Smooth muscle cell (in vitro differentiated cells): ENCODE measurements at regions not wholly inside any gene's neighbourhood (a gene's known extent, or its start where the extent isn't known, plus 50 kb on each side); places are given as distances from the start of the nearest gene placed in this dataset.
"Not testable (repeated sequence)": the region's sequence is repeated elsewhere in the genome, so short reads cannot be mapped to it uniquely, and the experiment has no call there.

Source experiments
- DNase-seq: peaks from one replicate; lab custom pipeline; 2025; ENCODE audit not compliant: unreplicated experiment; lab: John Stamatoyannopoulos, UW
- H2AFZ ChIP-seq: fragments of 200-600 bp; sonication (generic); 2 replicates; pipeline ENCODE4 v1.6.0; 2016; ENCODE audit warnings: antibody characterized with exemption, low read depth, mild to moderate bottlenecking
- H3F3A ChIP-seq: fragments of 200-600 bp; sonication (generic); 2 replicates; pipeline ENCODE4 v1.6.0; 2017; ENCODE audit warnings: antibody characterized with exemption, low read depth
- H3K27ac ChIP-seq: fragments of 200-600 bp; sonication (generic); 2 replicates; pipeline ENCODE4 v1.5.1; 2016; ENCODE audit warnings: low read depth, mild to moderate bottlenecking
- H3K27me3 ChIP-seq: fragments of 200-600 bp; sonication (generic); 2 replicates; pipeline ENCODE4 v1.6.1; 2016; ENCODE audit warnings: low read depth, mild to moderate bottlenecking
- H3K36me3 ChIP-seq: fragments of 200-600 bp; sonication (generic); 2 replicates; pipeline ENCODE4 v1.5.1; 2016; ENCODE audit warnings: low read depth
- H3K4me1 ChIP-seq: fragments of 200-600 bp; sonication (generic); 2 replicates; pipeline ENCODE4 v1.5.1; 2016; ENCODE audit warnings: low read depth
- H3K4me2 ChIP-seq: fragments of 200-600 bp; sonication (generic); 2 replicates; pipeline ENCODE4 v1.6.0; 2016; ENCODE audit warnings: mild to moderate bottlenecking
- H3K4me3 ChIP-seq: fragments of 200-600 bp; sonication (generic); 2 replicates; pipeline ENCODE4 v1.5.1; 2016; ENCODE audit warnings: mild to moderate bottlenecking
- H3K79me2 ChIP-seq: fragments of 200-600 bp; sonication (generic); 2 replicates; pipeline ENCODE4 v1.6.0; 2016; ENCODE audit warnings: low read depth, mild to moderate bottlenecking
- H3K9ac ChIP-seq: fragments of 200-600 bp; sonication (generic); 2 replicates; pipeline ENCODE4 v1.6.0; 2016; ENCODE audit warnings: low read depth
- H3K9me3 ChIP-seq: fragments of 200-600 bp; sonication (generic); replicated peaks from 2 replicates; pipeline ENCODE4 v1.5.1; 2016; ENCODE audit warnings: low read depth
- H4K20me1 ChIP-seq: fragments of 200-600 bp; sonication (generic); 2 replicates; pipeline ENCODE4 v1.6.0; 2016; ENCODE audit warnings: low read depth
- WGBS: methylation state at CpG from one replicate; pipeline ENCODE4 v1.1.7; 2016; ENCODE audit warnings: low lambda C conversion rate; 5-methylcytosine and 5-hydroxymethylcytosine counted together
- TF ChIP-seq, protein P1 (sequence below): fragments of 200-600 bp; sonication (generic); IDR thresholded peaks from 2 replicates; pipeline ENCODE4 v1.5.1; 2017; ENCODE audit warnings: borderline replicate concordance, mild to moderate bottlenecking, antibody characterized with exemption; ENCODE audit not compliant: insufficient read depth, poor library complexity, severe bottlenecking

DNA sequence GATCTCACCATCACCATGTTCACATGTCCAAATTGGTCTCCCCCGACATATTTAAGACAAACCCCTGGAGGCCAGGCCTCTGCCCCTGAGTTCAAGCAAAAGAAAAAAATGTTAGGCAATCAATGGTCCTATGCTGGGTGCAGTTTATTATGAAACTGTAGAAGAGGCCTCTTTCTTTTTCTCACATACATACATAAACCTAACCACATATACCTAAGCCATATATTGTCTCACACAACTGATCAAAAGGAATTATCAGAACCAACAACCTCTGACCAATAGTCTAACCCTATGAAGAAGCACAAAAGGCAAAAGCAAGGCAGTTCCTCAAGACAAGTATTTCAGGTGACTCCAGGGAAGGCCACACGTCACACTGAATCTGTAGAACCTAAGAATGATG lies 49.9 kb downstream of the ILRUN start:
- H3K4me2 ChIP-seq = no peak overlapping the region
- no peak overlapping the region for H2AFZ ChIP-seq
- peaks cover 4% of the 10 kb centered on the region for H3K36me3 ChIP-seq
- H3K27ac ChIP-seq = no peak overlapping the region
- no peaks in the 10 kb centered on the region for H3K9me3 ChIP-seq
- H3F3A ChIP-seq = no peaks in the 10 kb centered on the region
- 96% methylated on average over 2 of the region's 2 CpGs for WGBS
- H3K9ac ChIP-seq = no peak overlapping the region
- TF ChIP-seq, protein P1, sequence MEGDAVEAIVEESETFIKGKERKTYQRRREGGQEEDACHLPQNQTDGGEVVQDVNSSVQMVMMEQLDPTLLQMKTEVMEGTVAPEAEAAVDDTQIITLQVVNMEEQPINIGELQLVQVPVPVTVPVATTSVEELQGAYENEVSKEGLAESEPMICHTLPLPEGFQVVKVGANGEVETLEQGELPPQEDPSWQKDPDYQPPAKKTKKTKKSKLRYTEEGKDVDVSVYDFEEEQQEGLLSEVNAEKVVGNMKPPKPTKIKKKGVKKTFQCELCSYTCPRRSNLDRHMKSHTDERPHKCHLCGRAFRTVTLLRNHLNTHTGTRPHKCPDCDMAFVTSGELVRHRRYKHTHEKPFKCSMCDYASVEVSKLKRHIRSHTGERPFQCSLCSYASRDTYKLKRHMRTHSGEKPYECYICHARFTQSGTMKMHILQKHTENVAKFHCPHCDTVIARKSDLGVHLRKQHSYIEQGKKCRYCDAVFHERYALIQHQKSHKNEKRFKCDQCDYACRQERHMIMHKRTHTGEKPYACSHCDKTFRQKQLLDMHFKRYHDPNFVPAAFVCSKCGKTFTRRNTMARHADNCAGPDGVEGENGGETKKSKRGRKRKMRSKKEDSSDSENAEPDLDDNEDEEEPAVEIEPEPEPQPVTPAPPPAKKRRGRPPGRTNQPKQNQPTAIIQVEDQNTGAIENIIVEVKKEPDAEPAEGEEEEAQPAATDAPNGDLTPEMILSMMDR = no peak
- H3K4me1 ChIP-seq = no peaks in the 10 kb centered on the region
- H3K4me3 ChIP-seq = no peak overlapping the region
- peaks cover 47% of the 10 kb centered on the region for H3K79me2 ChIP-seq
- peaks cover 41% of the 10 kb centered on the region for H4K20me1 ChIP-seq
- DNase-seq = no peak
- no peaks in the 10 kb centered on the region for H3K27me3 ChIP-seq

DNA sequence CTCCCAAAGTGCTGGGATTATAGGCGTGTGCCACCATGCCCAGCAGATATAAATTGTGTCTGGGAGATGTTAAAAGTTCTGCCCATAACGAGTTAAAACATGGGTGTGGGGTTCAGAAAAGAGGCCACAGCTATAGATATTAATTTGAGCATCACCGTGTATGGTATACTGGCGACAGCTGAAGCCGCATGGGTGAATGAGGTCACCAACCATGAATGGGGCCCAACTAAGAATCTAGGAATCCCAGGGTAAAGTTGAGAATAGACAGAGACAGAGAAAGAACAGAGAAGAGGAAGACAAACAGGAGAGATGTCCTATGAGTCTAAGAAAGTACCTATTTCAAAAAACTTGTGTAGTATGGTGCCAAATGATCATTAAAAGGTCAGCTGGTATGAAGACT lies 50.9 kb downstream of the ILRUN start:
- TF ChIP-seq, protein P1 = no peak
- Histone ChIP-seq H2AFZ (no peak overlapping the region), H3K9ac (no peak overlapping the region), H3K9me3 (no peaks in the 10 kb centered on the region), H3K4me2 (no peak overlapping the region), H3F3A (no peaks in the 10 kb centered on the region), H3K27me3 (no peaks in the 10 kb centered on the region), H3K36me3 (peaks cover 4% of the 10 kb centered on the region), H3K27ac (no peak overlapping the region), H3K4me1 (no peaks in the 10 kb centered on the region), H3K79me2 (peaks cover 44% of the 10 kb centered on the region), H3K4me3 (no peak overlapping the region), H4K20me1 (peaks cover 37% of the 10 kb centered on the region)
- 97% methylated on average over 5 of the region's 5 CpGs for WGBS
- DNase-seq = no peak

DNA sequence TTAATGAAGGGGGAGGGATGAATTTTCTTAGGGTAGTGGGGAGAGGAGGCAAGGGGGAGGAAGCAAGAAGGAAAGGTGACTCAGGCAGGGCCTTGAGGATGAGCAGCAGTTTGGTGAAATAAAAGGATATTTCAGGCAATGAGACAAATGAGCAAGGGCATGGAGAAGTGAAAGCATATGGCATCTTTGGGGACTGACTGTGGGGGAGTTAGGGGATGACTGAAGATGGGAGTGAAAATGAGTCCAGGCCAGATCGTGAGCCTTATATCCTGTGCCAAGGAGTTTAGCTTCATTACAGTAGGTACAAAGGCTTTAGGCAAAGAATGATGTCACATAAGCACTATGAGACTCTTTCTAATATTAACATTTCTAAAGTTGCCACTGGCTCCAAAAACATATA lies 51.9 kb downstream of the ILRUN start:
- DNase-seq = no peak
- TF ChIP-seq, protein P1 = no peak
- peaks cover 39% of the 10 kb centered on the region for H3K79me2 ChIP-seq
- H3K4me1 ChIP-seq = no peaks in the 10 kb centered on the region
- peaks cover 4% of the 10 kb centered on the region for H3K36me3 ChIP-seq
- H3K4me3 ChIP-seq = no peak overlapping the region
- no peak overlapping the region for H3K27ac ChIP-seq
- H3K9me3 ChIP-seq = no peaks in the 10 kb centered on the region
- no peak overlapping the region for H3K4me2 ChIP-seq
- H4K20me1 ChIP-seq = peaks cover 35% of the 10 kb centered on the region
- H2AFZ ChIP-seq = no peak overlapping the region
- no peaks in the 10 kb centered on the region for H3F3A ChIP-seq
- 100% methylated on average over 1 of the region's 1 CpG for WGBS
- no peaks in the 10 kb centered on the region for H3K27me3 ChIP-seq
- no peak overlapping the region for H3K9ac ChIP-seq

DNA sequence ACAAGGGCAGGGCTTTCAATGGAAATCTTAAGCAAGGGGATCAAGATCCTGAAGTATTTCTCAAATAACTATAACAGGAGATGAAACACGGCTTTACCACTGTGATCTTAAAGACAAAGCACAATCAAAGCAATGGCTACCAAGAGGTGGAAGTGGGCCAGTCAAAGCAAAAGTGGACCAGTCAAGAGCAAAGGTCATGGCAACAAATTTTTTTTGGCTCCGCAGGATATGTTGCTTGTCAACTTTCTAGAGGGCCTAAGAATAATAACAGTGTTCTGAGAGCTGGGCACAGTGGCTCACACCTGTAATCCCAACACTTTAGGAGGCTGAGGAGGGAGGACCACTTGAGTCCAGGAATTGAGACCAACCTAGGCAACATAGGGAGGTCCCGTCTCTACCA lies 54.1 kb downstream of the ILRUN start:
- H3K27ac ChIP-seq = no peak overlapping the region
- no peak overlapping the region for H2AFZ ChIP-seq
- no peaks in the 10 kb centered on the region for H3F3A ChIP-seq
- H3K9ac ChIP-seq = no peak overlapping the region
- peaks cover 4% of the 10 kb centered on the region for H3K36me3 ChIP-seq
- H3K4me1 ChIP-seq = no peaks in the 10 kb centered on the region
- no peak for DNase-seq
- TF ChIP-seq, protein P1 = no peak
- H3K79me2 ChIP-seq = peaks cover 22% of the 10 kb centered on the region
- no peaks in the 10 kb centered on the region for H3K27me3 ChIP-seq
- peaks cover 20% of the 10 kb centered on the region for H4K20me1 ChIP-seq
- H3K9me3 ChIP-seq = no peaks in the 10 kb centered on the region
- WGBS = 92% methylated on average over 3 of the region's 3 CpGs
- H3K4me2 ChIP-seq = no peak overlapping the region
- no peak overlapping the region for H3K4me3 ChIP-seq

DNA sequence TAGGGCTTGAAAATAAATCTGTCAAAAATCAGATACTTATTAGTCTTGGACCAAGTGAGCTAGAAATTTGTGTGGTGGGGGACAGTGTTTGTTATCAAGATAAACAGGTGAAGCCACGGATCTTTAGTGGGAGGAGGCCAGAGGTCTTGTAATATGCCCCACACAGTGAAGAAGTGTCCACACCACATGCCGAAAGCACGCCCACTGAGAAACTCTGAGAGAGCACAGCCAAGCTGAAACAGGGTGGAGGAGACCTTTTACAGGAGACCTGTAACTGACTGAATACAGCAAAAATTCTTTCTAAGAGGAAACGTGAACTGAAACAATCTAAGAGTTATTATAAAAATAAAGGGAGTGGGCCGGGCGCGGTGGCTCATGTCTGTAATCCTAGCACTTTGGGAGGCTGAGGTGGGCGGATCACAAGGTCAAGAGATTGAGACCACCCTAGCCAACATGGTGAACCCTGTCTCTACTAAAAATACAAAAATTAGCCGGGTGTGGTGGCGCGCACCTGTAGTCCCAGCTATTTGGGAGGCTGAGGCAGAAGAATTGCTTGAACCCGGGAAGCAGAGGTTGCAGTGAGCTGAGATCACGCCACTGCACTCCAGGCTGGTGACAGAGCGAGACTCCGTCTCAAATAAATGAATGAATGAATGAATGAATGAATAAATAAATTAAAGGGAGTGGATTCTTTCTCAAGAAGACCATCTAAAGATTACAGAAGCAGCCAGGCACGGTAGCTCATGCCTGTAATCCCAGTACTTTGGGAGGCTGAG lies 56.3 kb downstream of the ILRUN start:
- WGBS = 96% methylated on average over 16 of the region's 16 CpGs
- H3K4me3 ChIP-seq, H3K9me3 ChIP-seq, H3K27ac ChIP-seq, H3F3A ChIP-seq, H2AFZ ChIP-seq, H3K4me2 ChIP-seq, H3K4me1 ChIP-seq, H3K27me3 ChIP-seq, H3K9ac ChIP-seq, H3K36me3 ChIP-seq, DNase-seq: not testable (repeated sequence)
- Histone ChIP-seq H3K79me2 (peaks cover 18% of the 10 kb centered on the region), H4K20me1 (peaks cover 11% of the 10 kb centered on the region)
